ENCODE measurements at regions not wholly inside any gene's neighbourhood (a gene's known extent, or its start where the extent isn't known, plus 50 kb on each side); places are given as distances from the start of the nearest gene placed in this dataset.

- TF ChIP-seq NCOA1 (CRISPR knock-in tag; IDR thresholded peaks at IDR 0.05) (no peak), ZNF740 (CRISPR knock-in tag; IDR thresholded peaks at IDR 0.05) (no peak), ZSCAN29 (CRISPR knock-in tag; conservative IDR thresholded peaks at IDR 0.05) (no peak)
Measured at GRCh38 chr12:34209259-34209835, 187.1 kb downstream of the ALG10 start (continued).

GRCh38 chr12:34210183-34210582 lies 187.9 kb downstream of the ALG10 start:
- ChIA-PET CTCF (ENCODE audit: low intra/inter-chr PET ratio, low total read pairs) (no interaction called here), POLR2A (no interaction called here)
- Histone ChIP-seq H3K4me2 (ENCODE audit: low read depth, low read length) (no peak overlapping the region), H3K9me3 (ENCODE audit: low read length) (no peaks in the 10 kb centered on the region), H3K4me3 (replicated peaks in 1 of 3; ENCODE audit: insufficient read depth in 1 of 3, low read depth in 2 of 3, low read length in 3 of 3) (no peak overlapping the region), H3K36me3 (replicated peaks in 1 of 2; ENCODE audit: control insufficient read depth in 1 of 2, insufficient read depth in 2 of 2, low read length in 2 of 2) (no peaks in the 10 kb centered on the region), H3K9ac (ENCODE audit: insufficient read depth, low read depth, low read length) (no peak overlapping the region), H3K27me3 (ENCODE audit: control insufficient read depth in 1 of 2, insufficient read depth in 2 of 2, low read length in 2 of 2) (peaks cover 0 to 1% of the 10 kb centered on the region in 2 experiments; a peak in 1 of 5 replicates), H3K27ac (ENCODE audit: extremely low read length, insufficient read depth, low read length) (no peak overlapping the region), H3K79me2 (ENCODE audit: insufficient read depth, low read length) (no peaks in the 10 kb centered on the region), H2AFZ (ENCODE audit: low read length) (no peak overlapping the region), H3K4me1 (ENCODE audit: insufficient read depth, low read length) (no peaks in the 10 kb centered on the region), H4K20me1 (ENCODE audit: insufficient read depth, low read length) (no peaks in the 10 kb centered on the region)
- TF ChIP-seq HNRNPK (IDR thresholded peaks at IDR 0.05; ENCODE audit: low read depth, low read length, poor library complexity, severe bottlenecking) (no peak), NCOR1 (IDR thresholded peaks at IDR 0.05; ENCODE audit: borderline replicate concordance, low read length) (no peak), DR1 (CRISPR knock-in tag; IDR thresholded peaks at IDR 0.05) (no peak), TP53 (CRISPR knock-in tag; conservative IDR thresholded peaks at IDR 0.05) (no peak), BRCA1 (CRISPR knock-in tag; IDR thresholded peaks at IDR 0.05) (no peak), ZUFSP (CRISPR knock-in tag; IDR thresholded peaks at IDR 0.05; ENCODE audit: borderline replicate concordance) (no peak), RBFOX2 (IDR thresholded peaks at IDR 0.05; ENCODE audit: low read depth, low read length) (no peak), GPN1 (CRISPR knock-in tag; IDR thresholded peaks at IDR 0.05; ENCODE audit: borderline replicate concordance) (no peak), KDM3A (CRISPR knock-in tag; IDR thresholded peaks at IDR 0.05; ENCODE audit: low read depth) (no peak), FOXO4 (CRISPR knock-in tag; conservative IDR thresholded peaks at IDR 0.05) (no peak), ZFP62 (CRISPR knock-in tag; IDR thresholded peaks at IDR 0.05) (no peak), RFXANK (CRISPR knock-in tag; IDR thresholded peaks at IDR 0.05) (no peak), NRL (CRISPR knock-in tag; IDR thresholded peaks at IDR 0.05; ENCODE audit: borderline replicate concordance) (no peak), FOXA3 (CRISPR knock-in tag; IDR thresholded peaks at IDR 0.05) (no peak)
- no peak for ATAC-seq
- FAIRE-seq: no peak
- BruUV-seq (replicated peaks): no TSS peak
- in situ Hi-C loops (cut with HindIII; ENCODE audit: extremely low pct_ligation_motif_present, low pct_unique_long_range_greater_than_20kb): loop anchor here (10.0 to 25.0 kb wide), 2 partner anchors 165 to 1273 kb away; no protein-coding TSS in a partner anchor
- 11% methylated on average over 14 of the region's 14 CpGs for WGBS (ENCODE audit: low lambda C conversion rate)
- intact Hi-C loops (cut with micrococcal nuclease; ENCODE audit: unreplicated experiment): no loop called here
- no peak for DNase-seq (ENCODE audit: low spot score)

Data from HepG2 (cell line).